H1 (cell line): ENCODE measurements at regions not wholly inside any gene's neighbourhood (a gene's known extent, or its start where the extent isn't known, plus 50 kb on each side); places are given as distances from the start of the nearest gene placed in this dataset.

Experiments used
- CTCF ChIA-PET: fragments of 300-600 bp; sonication (Branson Sonifier 250); formaldehyde crosslinking; loops from one replicate; lab custom pipeline; 2021; ENCODE audit not compliant: partially characterized antibody; lab: Charles Lee
- POLR2A ChIA-PET: fragments of 300-600 bp; sonication (Branson Sonifier 250); formaldehyde crosslinking; loops from one replicate; lab custom pipeline; 2021; ENCODE audit warnings: inconsistent platforms; ENCODE audit not compliant: partially characterized antibody; lab: Charles Lee
- DNase-seq, 2 experiments: peaks; one replicate each; pipeline versions ENCODE4 v3.0.0 to v3.0.0-alpha.2; 2010 to 2022; ENCODE audit warnings: low spot score in 2 of 2, low read depth in 1 of 2, mixed read lengths in 1 of 2
- FAIRE-seq: peaks from 2 replicates; lab custom pipeline; 2011; peaks lifted over from hg19 to GRCh38; lab: Jason Lieb, UNC
- H2AFZ ChIP-seq: 2 replicates; pipeline ENCODE4 v1.8.1; 2012; ENCODE audit warnings: low read length, inconsistent platforms
- H2AK5ac ChIP-seq: 2 replicates; pipeline ENCODE4 v1.6.1; 2013; ENCODE audit warnings: low read depth, low read length
- H2BK120ac ChIP-seq: replicated peaks from 2 replicates; pipeline ENCODE3; 2013; ENCODE audit warnings: low read depth, low read length, inconsistent platforms
- H2BK12ac ChIP-seq: 2 replicates; pipeline ENCODE4 v1.6.1; 2013; ENCODE audit warnings: low read depth, low read length
- H2BK15ac ChIP-seq: 2 replicates; pipeline ENCODE4 v1.6.1; 2013; ENCODE audit warnings: low read length
- H2BK20ac ChIP-seq: 2 replicates; pipeline ENCODE4 v1.6.1; 2013; ENCODE audit warnings: low read length
- H2BK5ac ChIP-seq: 2 replicates; pipeline ENCODE4 v1.6.1; 2013; ENCODE audit warnings: low read depth, low read length
- H3K14ac ChIP-seq: 2 replicates; pipeline ENCODE4 v1.6.1; 2013; ENCODE audit warnings: inconsistent platforms; ENCODE audit not compliant: insufficient read length
- H3K18ac ChIP-seq: 2 replicates; pipeline ENCODE4 v1.6.1; 2013; ENCODE audit warnings: low read length; ENCODE audit errors: extremely low read depth
- H3K23ac ChIP-seq: 2 replicates; pipeline ENCODE4 v1.6.1; 2013; ENCODE audit warnings: inconsistent platforms; ENCODE audit not compliant: insufficient read length
- H3K23me2 ChIP-seq: 2 replicates; pipeline ENCODE4 v1.6.1; 2013; ENCODE audit warnings: low read depth, low read length
- H3K27ac ChIP-seq: 2 replicates; pipeline ENCODE4 v1.6.1; 2011; ENCODE audit warnings: low read depth, low read length, inconsistent platforms
- H3K27me3 ChIP-seq, 4 experiments: replicated peaks in 1 of 4; 1 replicate in 1 of 4; 2 replicates in 3 of 4; pipeline versions ENCODE4 v1.6.1 to v1.8.1; 2011 to 2013; ENCODE audit warnings: low read length in 3 of 4, mild to moderate bottlenecking in 3 of 4, inconsistent platforms in 2 of 4, mixed read lengths in 2 of 4, moderate library complexity in 1 of 4; ENCODE audit not compliant: control insufficient read depth in 3 of 4, insufficient read depth in 3 of 4; ENCODE audit errors: extremely low read depth in 1 of 4
- H3K36me3 ChIP-seq, 4 experiments: 2 replicates each; pipeline versions ENCODE4 v1.6.1 to v1.8.1; 2011 to 2013; ENCODE audit warnings: mild to moderate bottlenecking in 4 of 4, low read length in 3 of 4, moderate library complexity in 2 of 4, control low read depth in 1 of 4, inconsistent platforms in 1 of 4; ENCODE audit not compliant: insufficient read depth in 4 of 4, control insufficient read depth in 2 of 4
- H3K4ac ChIP-seq: replicated peaks from 2 replicates; pipeline ENCODE3; 2013; ENCODE audit warnings: low read length, low read depth, mixed read lengths, inconsistent platforms; ENCODE audit not compliant: insufficient read length
- H3K4me1 ChIP-seq, 4 experiments: replicated peaks in 1 of 4; 1 replicate in 1 of 4; 2 replicates in 3 of 4; pipeline versions ENCODE4 v1.6.1 to v1.8.1; 2011 to 2013; ENCODE audit warnings: low read length in 3 of 4, inconsistent platforms in 2 of 4, mixed read lengths in 1 of 4; ENCODE audit not compliant: insufficient read depth in 4 of 4, control insufficient read depth in 3 of 4
- H3K4me2 ChIP-seq, 2 experiments: 2 replicates each; pipeline versions ENCODE4 v1.6.1 to v1.8.1; 2011 to 2013; ENCODE audit warnings: low read depth in 2 of 2, low read length in 2 of 2, control low read depth in 1 of 2, inconsistent platforms in 1 of 2, mild to moderate bottlenecking in 1 of 2; ENCODE audit not compliant: insufficient read depth in 1 of 2
- H3K4me3 ChIP-seq, 4 experiments: fragments of 200-600, 300-600 bp in 1 of 4; sonication (generic), shearing (Covaris generic), sonication (Bioruptor Twin) in 1 of 4; 2 replicates each; pipeline versions ENCODE4 v1.5.1 to v1.8.1; 2011 to 2016; ENCODE audit warnings: low read length in 4 of 4, low read depth in 3 of 4, control low read depth in 2 of 4, inconsistent platforms in 2 of 4, mild to moderate bottlenecking in 2 of 4, mixed read lengths in 1 of 4, moderate library complexity in 1 of 4; ENCODE audit not compliant: insufficient read depth in 2 of 4; ENCODE audit errors: extremely low read depth in 1 of 4
- H3K56ac ChIP-seq: replicated peaks from 2 replicates; pipeline ENCODE3; 2013; ENCODE audit warnings: low read depth, mild to moderate bottlenecking, mixed read lengths, low read length, inconsistent platforms; ENCODE audit not compliant: insufficient read length
- H3K79me1 ChIP-seq: 2 replicates; pipeline ENCODE4 v1.6.1; 2013; ENCODE audit warnings: low read depth, low read length, control low read depth
- H3K79me2 ChIP-seq, 2 experiments: 2 replicates each; pipeline versions ENCODE4 v1.6.1 to v1.8.1; 2012 to 2013; ENCODE audit warnings: low read length in 2 of 2, mild to moderate bottlenecking in 2 of 2, inconsistent platforms in 1 of 2; ENCODE audit not compliant: insufficient read depth in 2 of 2, control insufficient read depth in 1 of 2
- H3K9ac ChIP-seq, 4 experiments: replicated peaks in 1 of 4; 1 replicate in 1 of 4; 2 replicates in 3 of 4; pipeline versions ENCODE4 v1.6.1 to v1.8.1; 2011 to 2013; ENCODE audit warnings: low read depth in 3 of 4, low read length in 3 of 4, control low read depth in 2 of 4, mild to moderate bottlenecking in 2 of 4, moderate library complexity in 2 of 4, inconsistent platforms in 1 of 4; ENCODE audit errors: extremely low read depth in 1 of 4
- H3K9me3 ChIP-seq, 2 experiments: 2 replicates each; pipeline versions ENCODE4 v1.6.1 to v1.8.1; 2012 to 2013; ENCODE audit warnings: mild to moderate bottlenecking in 2 of 2, moderate library complexity in 2 of 2, control low read depth in 1 of 2, inconsistent platforms in 1 of 2, low read depth in 1 of 2, low read length in 1 of 2, mixed read lengths in 1 of 2; ENCODE audit not compliant: insufficient read depth in 2 of 2
- H4K20me1 ChIP-seq, 2 experiments: replicated peaks in 1 of 2; 2 replicates each; pipeline versions ENCODE3 to v1.8.1; 2011 to 2013; ENCODE audit warnings: inconsistent platforms in 2 of 2, low read length in 2 of 2, mild to moderate bottlenecking in 1 of 2; ENCODE audit not compliant: insufficient read depth in 2 of 2, control insufficient read depth in 1 of 2
- H4K5ac ChIP-seq: 2 replicates; pipeline ENCODE4 v1.6.1; 2013; ENCODE audit warnings: low read length, low read depth, mixed read lengths, inconsistent platforms; ENCODE audit not compliant: insufficient read length
- H4K8ac ChIP-seq: 2 replicates; pipeline ENCODE4 v1.8.0; 2013; ENCODE audit warnings: mild to moderate bottlenecking, moderate library complexity, low read length, inconsistent platforms; ENCODE audit not compliant: insufficient read depth; ENCODE audit errors: extremely low read depth
- H4K91ac ChIP-seq: replicated peaks from 2 replicates; pipeline ENCODE3; 2013; ENCODE audit warnings: low read length, mixed read lengths, inconsistent platforms; ENCODE audit not compliant: insufficient read length
- ASH2L ChIP-seq: fragments of 200-600, 300-600 bp; sonication (generic); IDR thresholded peaks from one replicate; pipeline ENCODE4 v1.7.1; 2017; ENCODE audit warnings: low read length
- BCL11A ChIP-seq, 2 experiments: IDR thresholded peaks; one replicate each; pipeline ENCODE4 v1.6.1; 2011; ENCODE audit warnings: low read depth in 2 of 2, low read length in 2 of 2, mild to moderate bottlenecking in 2 of 2
- CHD2 ChIP-seq: IDR thresholded peaks from 2 replicates; pipeline ENCODE4 v1.6.1; 2012; ENCODE audit warnings: low read length, improper control_type of control experiment
- CREB1 ChIP-seq: IDR thresholded peaks from 2 replicates; pipeline ENCODE4 v1.6.1; 2012; ENCODE audit warnings: inconsistent platforms
- HDAC6 ChIP-seq: IDR thresholded peaks from one replicate; pipeline ENCODE4 v1.7.1; 2012; ENCODE audit warnings: low read depth, mild to moderate bottlenecking, inconsistent platforms, low read length, moderate library complexity
- JUN ChIP-seq: IDR thresholded peaks from 2 replicates; pipeline ENCODE4 v1.6.1; 2011; ENCODE audit warnings: low read depth, mild to moderate bottlenecking, improper control_type of control experiment, low read length
- POLR2AphosphoS5 ChIP-seq: IDR thresholded peaks from 2 replicates; pipeline ENCODE4 v1.6.1; 2011; ENCODE audit warnings: low read depth, low read length
- RNF2 ChIP-seq: fragments of 200-900, 300-1000 bp; sonication (generic); IDR thresholded peaks from 2 replicates; pipeline ENCODE4 v1.7.1; 2016; ENCODE audit warnings: borderline replicate concordance, low read depth, mild to moderate bottlenecking, antibody characterized with exemption, low read length; ENCODE audit not compliant: poor library complexity, severe bottlenecking; ENCODE audit errors: missing control alignments
- WGBS, 2 experiments: shearing (Covaris generic) in 1 of 2; methylation state at CpG; one replicate each; pipeline versions ENCODE4 v1.1.6 to v1.1.7; 2013 to 2015; ENCODE audit warnings: low lambda C conversion rate in 2 of 2, mixed read lengths in 2 of 2, inconsistent platforms in 1 of 2, low coverage in 1 of 2, missing lambda C conversion rate in 1 of 2; ENCODE audit not compliant: insufficient replicate concordance in 2 of 2, insufficient coverage in 1 of 2, insufficient read length in 1 of 2; ENCODE audit errors: extremely low coverage in 1 of 2, missing lambda C conversion rate in 1 of 2; 5-methylcytosine and 5-hydroxymethylcytosine counted together
- TF ChIP-seq, protein P1 (sequence below): IDR thresholded peaks from 2 replicates; pipeline ENCODE4 v1.6.1; 2012; ENCODE audit warnings: inconsistent platforms

DNA sequence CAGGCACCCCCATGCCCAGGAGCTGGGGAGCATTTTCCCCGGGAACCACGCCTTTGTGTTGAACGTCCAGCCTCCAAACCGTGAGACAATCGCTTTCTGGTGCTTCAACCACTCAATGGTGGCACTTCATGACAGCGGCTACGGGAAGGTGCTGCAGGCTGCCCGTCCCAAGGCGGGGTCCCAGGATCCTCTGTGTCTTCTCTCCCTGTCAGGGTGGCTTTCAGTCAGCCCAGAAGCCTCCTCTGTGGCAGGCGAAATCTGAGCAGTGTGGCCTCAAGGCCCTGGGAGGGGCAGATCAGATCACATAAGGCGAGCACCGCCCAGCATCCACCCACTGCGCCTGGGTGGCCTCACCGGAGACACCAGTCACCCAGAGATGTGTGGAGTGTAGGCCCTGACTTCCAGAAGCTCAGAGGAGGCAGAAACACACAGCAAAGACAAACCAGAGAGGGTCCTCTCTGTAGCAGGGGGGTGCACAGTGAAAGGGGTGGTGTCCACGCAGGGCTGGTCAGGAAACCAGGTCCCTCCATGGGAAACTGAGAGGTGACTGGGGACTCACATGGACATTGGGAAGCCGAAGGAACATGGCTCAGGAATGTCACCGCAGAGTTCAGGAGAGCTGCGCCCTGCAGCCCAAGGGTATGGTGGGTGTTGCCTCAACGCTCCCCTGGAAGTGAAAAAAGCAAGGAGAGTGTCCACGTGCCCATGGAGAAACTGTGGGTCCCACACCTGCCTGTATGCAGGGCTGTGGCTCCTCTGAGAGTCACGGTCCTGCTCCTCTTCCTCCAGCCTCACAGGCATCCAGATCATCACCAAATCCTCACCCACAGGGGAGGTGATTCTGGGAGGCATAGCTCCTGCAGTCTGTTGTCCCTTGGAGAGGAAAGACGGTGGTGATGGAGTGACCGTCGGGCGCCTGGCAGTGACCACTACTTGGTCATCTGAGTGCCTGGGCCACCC lies 1420.7 kb downstream of the TBC1D22A start:
- peak overlapping the region; percentile 9; the same call in 1 of the 2 replicates for H4K8ac ChIP-seq
- H3K56ac ChIP-seq = no peak overlapping the region
- H2BK15ac ChIP-seq = no peak overlapping the region
- H2AK5ac ChIP-seq = no peak overlapping the region
- peaks cover 1 to 8% (median 2%) of the 10 kb centered on the region in 4 experiments; a peak in 4 of 7 replicates for H3K4me1 ChIP-seq
- 0 out of 2 replicates have a peak overlapping the region, but pooled peaks have one; percentile 5 for H2AFZ ChIP-seq
- no peak overlapping the region for H3K18ac ChIP-seq
- no peak overlapping the region for H3K4ac ChIP-seq
- 93% methylated on average over 24 of the region's 25 CpGs; no CpG with 5 or more reads in 1 of the 2 experiments for WGBS, 2 experiments
- H3K4me2 ChIP-seq = no peak overlapping the region
- H3K79me2 ChIP-seq = no peaks in the 10 kb centered on the region
- ChIA-PET POLR2A (no interaction called here), CTCF (no interaction called here)
- H2BK5ac ChIP-seq = no peak overlapping the region
- H4K5ac ChIP-seq = no peak overlapping the region
- no peak overlapping the region for H3K14ac ChIP-seq
- no peak for DNase-seq
- no peak overlapping the region for H4K91ac ChIP-seq
- H3K9ac ChIP-seq = no peak overlapping the region
- no peaks in the 10 kb centered on the region for H3K9me3 ChIP-seq
- H4K20me1 ChIP-seq = no peaks in the 10 kb centered on the region
- no peak overlapping the region for H3K27ac ChIP-seq
- H3K36me3 ChIP-seq = no peaks in the 10 kb centered on the region
- H3K79me1 ChIP-seq = no peaks in the 10 kb centered on the region
- no peak overlapping the region for H2BK20ac ChIP-seq
- H3K27me3 ChIP-seq = 0 out of 7 replicates have a peak, but pooled peaks cover 0 to 2% (median 0%) of the 10 kb centered on the region in 4 experiments
- no peak overlapping the region for H3K23ac ChIP-seq
- FAIRE-seq = no peak
- no peak overlapping the region for H2BK120ac ChIP-seq
- H3K4me3 ChIP-seq = no peak overlapping the region
- no peak overlapping the region for H2BK12ac ChIP-seq
- H3K23me2 ChIP-seq = no peaks in the 10 kb centered on the region
- no peak for TF ChIP-seq JUN
- TF ChIP-seq POLR2AphosphoS5 = no peak
- no peak for TF ChIP-seq BCL11A (IDR thresholded peaks at IDR 0.05; ENCODE audit: low read depth in 2 of 2, low read length in 2 of 2)
- no peak for TF ChIP-seq RNF2
- TF ChIP-seq ASH2L = no peak
- TF ChIP-seq CHD2 = no peak
- no peak for TF ChIP-seq HDAC6
- TF ChIP-seq CREB1 = no peak
- TF ChIP-seq, protein P1, sequence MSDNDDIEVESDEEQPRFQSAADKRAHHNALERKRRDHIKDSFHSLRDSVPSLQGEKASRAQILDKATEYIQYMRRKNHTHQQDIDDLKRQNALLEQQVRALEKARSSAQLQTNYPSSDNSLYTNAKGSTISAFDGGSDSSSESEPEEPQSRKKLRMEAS = no peak
